Fibroblast of upper back skin (primary cell): ENCODE measurements at regions not wholly inside any gene's neighbourhood (a gene's known extent, or its start where the extent isn't known, plus 50 kb on each side); places are given as distances from the start of the nearest gene placed in this dataset.
"Not testable (repeated sequence)": the region's sequence is repeated elsewhere in the genome, so short reads cannot be mapped to it uniquely, and the experiment has no call there.

Experiments used
- DNase-seq: peaks from one replicate; pipeline ENCODE4 v3.0.0-alpha.2; 2013

GRCh38 chr12:17695495-17695894 is 394.5 kb downstream of the RERGL start:
- no peak for DNase-seq

- no peak for DNase-seq
Observed at GRCh38 chr12:17691369-17691768, 398.6 kb downstream of the RERGL start.

- DNase-seq: no peak
Observed at GRCh38 chr12:17680220-17680619, 409.8 kb downstream of the RERGL start.

GRCh38 chr12:17666641-17667324 is 423.2 kb downstream of the RERGL start:
- DNase-seq: no peak

- DNase-seq: no peak
Observed at GRCh38 chr12:17665839-17666238, 424.2 kb downstream of the RERGL start.

GRCh38 chr12:17661250-17661649 is 428.7 kb downstream of the RERGL start:
- no peak for DNase-seq

GRCh38 chr12:17652436-17652835 is 437.6 kb downstream of the RERGL start:
- no peak for DNase-seq

- DNase-seq: no peak
Observed at GRCh38 chr12:17642340-17642650, 447.7 kb downstream of the RERGL start.

- no peak for DNase-seq
Observed at GRCh38 chr12:17640615-17641014, 449.4 kb downstream of the RERGL start.

- no peak for DNase-seq
Observed at GRCh38 chr12:17618831-17619230, 471.2 kb downstream of the RERGL start.

- DNase-seq: no peak
Observed at GRCh38 chr12:17609701-17610100, 480.3 kb downstream of the RERGL start.

GRCh38 chr12:17609153-17609552 is 480.8 kb downstream of the RERGL start:
- no peak for DNase-seq

GRCh38 chr12:17595111-17595510 is 494.9 kb downstream of the RERGL start:
- DNase-seq: no peak

- no peak for DNase-seq
Observed at GRCh38 chr12:17593715-17594406, 496.1 kb downstream of the RERGL start.

- no peak for DNase-seq
Observed at GRCh38 chr12:17592472-17592871, 497.5 kb downstream of the RERGL start.

GRCh38 chr12:17591005-17591681 is 498.9 kb downstream of the RERGL start:
- DNase-seq: no peak

- no peak for DNase-seq
Observed at GRCh38 chr12:17588968-17589367, 501.0 kb downstream of the RERGL start.

GRCh38 chr12:17579205-17580026 is 510.6 kb downstream of the RERGL start:
- no peak for DNase-seq

GRCh38 chr12:17577405-17577804 is 512.6 kb downstream of the RERGL start:
- DNase-seq: no peak

GRCh38 chr12:17572250-17572649 is 517.7 kb downstream of the RERGL start:
- DNase-seq: no peak

- no peak for DNase-seq
Observed at GRCh38 chr12:17571047-17571446, 518.9 kb downstream of the RERGL start.

GRCh38 chr12:17564630-17565029 is 525.4 kb downstream of the RERGL start:
- not testable (repeated sequence) for DNase-seq

GRCh38 chr12:17550011-17550410 is 540.0 kb downstream of the RERGL start:
- no peak for DNase-seq
